HCT116 (cell line): ENCODE measurements at regions not wholly inside any gene's neighbourhood (a gene's known extent, or its start where the extent isn't known, plus 50 kb on each side); places are given as distances from the start of the nearest gene placed in this dataset.

Experiments
- ATAC-seq: fragments of 200-7000 bp; cut with Tn5 transposase; 2 replicates; pipeline ENCODE4 v1.9.1; 2020; ENCODE audit warnings: mild to moderate bottlenecking, moderate library complexity
- BruUV-seq: library from RNA; stranded (reverse); fragments of 400-500 nt; replicated peaks from 2 replicates; lab custom pipeline; 2021; lab: Mats Ljungman, UMichigan
- CTCF ChIA-PET: fragments of 300-600 bp; sonication (Branson Sonifier 250); formaldehyde crosslinking; loops from one replicate; lab custom pipeline; 2021; ENCODE audit warnings: antibody characterized with exemption; lab: Charles Lee
- POLR2A ChIA-PET: fragments of 300-600, 350-600 bp; sonication (Branson Sonifier 250); formaldehyde crosslinking; loops from one replicate; lab custom pipeline; 2021; ENCODE audit warnings: antibody characterized with exemption; lab: Charles Lee
- RAD21 ChIA-PET, 2 experiments: fragments of 300-600 bp; sonication (Branson Sonifier 250); formaldehyde crosslinking; loops; one replicate each; lab custom pipeline; 2023; ENCODE audit warnings: low total read pairs in 2 of 2; ENCODE audit not compliant: uncharacterized antibody in 2 of 2, unreplicated experiment in 2 of 2, low non-redundant PET in 1 of 2; lab: Charles Lee
- DNase-seq: peaks from one replicate; pipeline ENCODE4 v3.0.0-alpha.2; 2010; ENCODE audit warnings: low read depth, low spot score
- H2AFZ ChIP-seq: fragments of 200-600 bp; shearing (Covaris generic), sonication (generic); 2 replicates; pipeline ENCODE4 v1.6.1; 2017; ENCODE audit warnings: low read depth, mixed run types, mixed read lengths, antibody characterized with exemption, low read length; ENCODE audit not compliant: poor library complexity, severe bottlenecking
- H3K27ac ChIP-seq: 2 replicates; pipeline ENCODE4 v1.5.1; 2012; ENCODE audit warnings: low read depth, low read length
- H3K27me3 ChIP-seq: fragments of 200-600 bp; sonication (generic); 2 replicates; pipeline ENCODE4 v1.6.1; 2016; ENCODE audit warnings: mixed run types, low read length, mixed read lengths; ENCODE audit not compliant: insufficient read depth
- H3K36me3 ChIP-seq, 2 experiments: fragments of 200-500 bp in 1 of 2; fragments of 200-600 bp in 1 of 2; sonication (Bioruptor generic) in 1 of 2; sonication (generic) in 1 of 2; 2 replicates each; pipeline versions ENCODE4 v1.5.1 to v1.6.1; 2014 to 2016; ENCODE audit warnings: low read length in 2 of 2, inconsistent platforms in 1 of 2, mixed read lengths in 1 of 2, mixed run types in 1 of 2; ENCODE audit not compliant: insufficient read depth in 2 of 2, control insufficient read depth in 1 of 2
- H3K4me1 ChIP-seq, 2 experiments: fragments of 200-600 bp in 1 of 2; sonication (generic) in 1 of 2; 2 replicates each; pipeline versions ENCODE4 v1.5.1 to v1.6.1; 2012 to 2017; ENCODE audit warnings: low read length in 2 of 2, inconsistent platforms in 1 of 2, mild to moderate bottlenecking in 1 of 2, mixed read lengths in 1 of 2, mixed run types in 1 of 2, moderate library complexity in 1 of 2; ENCODE audit not compliant: insufficient read depth in 2 of 2, control insufficient read depth in 1 of 2
- H3K4me2 ChIP-seq: fragments of 200-600 bp; sonication (generic); 2 replicates; pipeline ENCODE4 v1.6.1; 2017; ENCODE audit warnings: mixed run types, low read length, mixed read lengths
- H3K4me3 ChIP-seq, 2 experiments: fragments of 200-600 bp in 1 of 2; sonication (generic) in 1 of 2; replicated peaks in 1 of 2; 2 replicates each; pipeline ENCODE4 v1.5.1; 2011 to 2016; ENCODE audit warnings: low read length in 2 of 2, control low read depth in 1 of 2, low read depth in 1 of 2, mild to moderate bottlenecking in 1 of 2, mixed read lengths in 1 of 2, mixed run types in 1 of 2
- H3K79me2 ChIP-seq: fragments of 200-600 bp; sonication (generic); 2 replicates; pipeline ENCODE4 v1.6.1; 2017; ENCODE audit warnings: mild to moderate bottlenecking, mixed run types, low read length, moderate library complexity, mixed read lengths; ENCODE audit not compliant: insufficient read depth
- H3K9ac ChIP-seq: fragments of 200-600 bp; sonication (generic); 2 replicates; pipeline ENCODE4 v1.6.1; 2016; ENCODE audit warnings: low read length, mixed read lengths
- H3K9me2 ChIP-seq: fragments of 200-600 bp; sonication (generic), shearing (Covaris generic); 2 replicates; pipeline ENCODE4 v1.6.1; 2017; ENCODE audit warnings: mixed run types, mild to moderate bottlenecking, moderate library complexity; ENCODE audit not compliant: insufficient read depth
- H3K9me3 ChIP-seq, 2 experiments: fragments of 200-500 bp in 1 of 2; fragments of 200-600 bp in 1 of 2; sonication (Bioruptor generic) in 1 of 2; sonication (generic) in 1 of 2; 2 replicates each; pipeline ENCODE4 v1.6.1; 2014 to 2017; ENCODE audit warnings: low read length in 2 of 2, mixed read lengths in 2 of 2, inconsistent platforms in 1 of 2, low read depth in 1 of 2, mild to moderate bottlenecking in 1 of 2, mixed run types in 1 of 2, moderate library complexity in 1 of 2; ENCODE audit not compliant: control insufficient read depth in 1 of 2, insufficient read depth in 1 of 2
- H4K20me1 ChIP-seq: fragments of 200-600 bp; sonication (generic), shearing (Covaris generic); 2 replicates; pipeline ENCODE4 v1.6.1; 2017; ENCODE audit warnings: mixed run types, mild to moderate bottlenecking, moderate library complexity; ENCODE audit not compliant: insufficient read depth
- CBX3 ChIP-seq: IDR thresholded peaks from 2 replicates; pipeline ENCODE4 v1.6.1; 2012; ENCODE audit warnings: low read depth
- FOSL1 ChIP-seq: IDR thresholded peaks from 2 replicates; pipeline ENCODE4 v1.6.1; 2012; ENCODE audit warnings: low read depth
- JUND ChIP-seq: IDR thresholded peaks from 2 replicates; pipeline ENCODE4 v1.6.1; 2012
- MAX ChIP-seq: IDR thresholded peaks from 2 replicates; pipeline ENCODE4 v1.6.1; 2012
- POLR2A ChIP-seq: IDR thresholded peaks from 2 replicates; pipeline ENCODE4 v1.7.0; 2011; ENCODE audit warnings: borderline replicate concordance; ENCODE audit not compliant: insufficient read depth, insufficient read length; ENCODE audit errors: extremely low read depth
- POLR2AphosphoS5 ChIP-seq: IDR thresholded peaks from 2 replicates; pipeline ENCODE4 v1.6.1; 2011; ENCODE audit warnings: mild to moderate bottlenecking, low read depth, low read length, moderate library complexity
- REST ChIP-seq: IDR thresholded peaks from 2 replicates; pipeline ENCODE4 v1.6.1; 2012; ENCODE audit warnings: low read depth
- SIN3A ChIP-seq: IDR thresholded peaks from 2 replicates; pipeline ENCODE4 v1.6.1; 2012; ENCODE audit warnings: low read depth
- TCF7L2 ChIP-seq: IDR thresholded peaks from 2 replicates; pipeline ENCODE4 v1.7.0; 2011; ENCODE audit warnings: borderline replicate concordance, inconsistent platforms; ENCODE audit not compliant: insufficient read depth, insufficient read length; ENCODE audit errors: extremely low read depth
- YY1 ChIP-seq: IDR thresholded peaks from 2 replicates; pipeline ENCODE4 v1.6.1; 2011; ENCODE audit warnings: low read length, low read depth, moderate library complexity, mild to moderate bottlenecking; ENCODE audit not compliant: insufficient replicate concordance; ENCODE audit errors: extremely low read depth
- ZFX ChIP-seq: fragments of 450-650 bp; IDR thresholded peaks from 2 replicates; pipeline ENCODE4 v1.6.1; 2017
- intact Hi-C: fragments of 100-400 bp; cut with micrococcal nuclease; formaldehyde crosslinking; loops from 2 replicates; pipeline ENCODE4 v1.10.0; 2022

GRCh38 chr17:70454908-70455307 is 285.6 kb downstream of the KCNJ2 start (continued):
- TF ChIP-seq YY1 (no peak), MAX (no peak), JUND (no peak)
- TF ChIP-seq, all 23 proteins: peak for 0

GRCh38 chr17:70464995-70465394 is 295.7 kb downstream of the KCNJ2 start:
- no peaks in the 10 kb centered on the region for H3K4me1 ChIP-seq
- no peaks in the 10 kb centered on the region for H3K9me2 ChIP-seq
- no peak overlapping the region for H3K9ac ChIP-seq
- no peaks in the 10 kb centered on the region for H3K27me3 ChIP-seq
- no peak overlapping the region for H3K4me2 ChIP-seq
- intact Hi-C loops: no loop called here
- no peaks in the 10 kb centered on the region for H3K36me3 ChIP-seq
- no peak overlapping the region for H3K4me3 ChIP-seq
- H2AFZ ChIP-seq: no peak overlapping the region
- no peaks in the 10 kb centered on the region for H3K79me2 ChIP-seq
- TF ChIP-seq POLR2AphosphoS5: no peak
- no peak for TF ChIP-seq FOSL1
- no peak for TF ChIP-seq ZFX
- TF ChIP-seq YY1: no peak
- TF ChIP-seq SIN3A: no peak
- no peak for TF ChIP-seq TCF7L2
- no TSS peak for BruUV-seq
- H3K9me3 ChIP-seq: no peaks in the 10 kb centered on the region
- no peak overlapping the region for H3K27ac ChIP-seq
- POLR2A ChIA-PET: no interaction called here
- RAD21 ChIA-PET: no interaction called here
- CTCF ChIA-PET: no interaction called here
- H4K20me1 ChIP-seq: no peaks in the 10 kb centered on the region
- DNase-seq: no peak
- ATAC-seq: no peak

- no peaks in the 10 kb centered on the region for H3K27me3 ChIP-seq
- ChIA-PET CTCF (no interaction called here), RAD21 (no interaction called here), POLR2A (no interaction called here)
- no peak overlapping the region for H3K4me2 ChIP-seq
- no peak overlapping the region for H3K9ac ChIP-seq
- no peaks in the 10 kb centered on the region for H3K79me2 ChIP-seq
- H3K4me1 ChIP-seq: no peaks in the 10 kb centered on the region
- H3K9me3 ChIP-seq: peaks cover 0 to 3% of the 10 kb centered on the region in 2 experiments; a peak in 2 of 4 replicates
- H3K27ac ChIP-seq: no peak overlapping the region
- no TSS peak for BruUV-seq
- DNase-seq: no peak
- no peak for TF ChIP-seq CBX3
- TF ChIP-seq POLR2A: no peak
- TF ChIP-seq REST: no peak
- intact Hi-C loops: no loop called here
- no peak for ATAC-seq
- H2AFZ ChIP-seq: no peak overlapping the region
- no peaks in the 10 kb centered on the region for H3K36me3 ChIP-seq
- H4K20me1 ChIP-seq: no peaks in the 10 kb centered on the region
- H3K9me2 ChIP-seq: no peaks in the 10 kb centered on the region
- no peak overlapping the region for H3K4me3 ChIP-seq
Observed at GRCh38 chr17:70468661-70469060, 299.3 kb downstream of the KCNJ2 start.
